BE2C (cell line): ENCODE measurements at regions not wholly inside any gene's neighbourhood (a gene's known extent, or its start where the extent isn't known, plus 50 kb on each side); places are given as distances from the start of the nearest gene placed in this dataset.

Source experiments
- DNase-seq: peaks from one replicate; pipeline ENCODE4 v3.0.0-alpha.2; 2020
- H3K27me3 ChIP-seq: fragments of 250-450 bp; sonication (Bioruptor Pico); 2 replicates; pipeline ENCODE4 v1.5.1; 2020; ENCODE audit warnings: mild to moderate bottlenecking
- H3K36me3 ChIP-seq: fragments of 250-450 bp; sonication (Bioruptor Pico); 2 replicates; pipeline ENCODE4 v1.5.1; 2020; ENCODE audit warnings: mild to moderate bottlenecking
- H3K4me1 ChIP-seq: fragments of 250-450 bp; sonication (Bioruptor Pico); 2 replicates; pipeline ENCODE4 v1.5.1; 2020
- H3K4me3 ChIP-seq: 2 replicates; pipeline ENCODE4 v1.5.1; 2011; ENCODE audit warnings: low read depth, low read length
- H3K9me3 ChIP-seq: fragments of 250-450 bp; sonication (Bioruptor Pico); 2 replicates; pipeline ENCODE4 v1.5.1; 2020
- CTCF ChIP-seq: IDR thresholded peaks from 2 replicates; pipeline ENCODE4 v1.5.1; 2012; ENCODE audit warnings: mild to moderate bottlenecking, low read depth, low read length

- Histone ChIP-seq H3K4me1 (peaks cover 5% of the 10 kb centered on the region), H3K9me3 (no peaks in the 10 kb centered on the region), H3K36me3 (no peaks in the 10 kb centered on the region), H3K27me3 (no peaks in the 10 kb centered on the region), H3K4me3 (no peak overlapping the region)
- DNase-seq, result no peak
- no peak for TF ChIP-seq CTCF
These were observed 2381.0 kb downstream of the LRRC4C start for GRCh38 chr11:39078465-39078864.

GRCh38 chr11:39037611-39038010 lies 2421.8 kb downstream of the LRRC4C start:
- H3K4me3 ChIP-seq, result no peak overlapping the region
- no peaks in the 10 kb centered on the region for H3K36me3 ChIP-seq
- H3K27me3 ChIP-seq, result no peaks in the 10 kb centered on the region
- TF ChIP-seq CTCF, result no peak
- DNase-seq, result no peak
- H3K9me3 ChIP-seq, result no peaks in the 10 kb centered on the region
- H3K4me1 ChIP-seq, result no peaks in the 10 kb centered on the region

GRCh38 chr11:39036021-39036420 lies 2423.4 kb downstream of the LRRC4C start:
- no peaks in the 10 kb centered on the region for H3K36me3 ChIP-seq
- DNase-seq, result no peak
- no peaks in the 10 kb centered on the region for H3K27me3 ChIP-seq
- H3K4me3 ChIP-seq, result no peak overlapping the region
- TF ChIP-seq CTCF, result no peak
- H3K9me3 ChIP-seq, result no peaks in the 10 kb centered on the region
- H3K4me1 ChIP-seq, result no peaks in the 10 kb centered on the region

DNA sequence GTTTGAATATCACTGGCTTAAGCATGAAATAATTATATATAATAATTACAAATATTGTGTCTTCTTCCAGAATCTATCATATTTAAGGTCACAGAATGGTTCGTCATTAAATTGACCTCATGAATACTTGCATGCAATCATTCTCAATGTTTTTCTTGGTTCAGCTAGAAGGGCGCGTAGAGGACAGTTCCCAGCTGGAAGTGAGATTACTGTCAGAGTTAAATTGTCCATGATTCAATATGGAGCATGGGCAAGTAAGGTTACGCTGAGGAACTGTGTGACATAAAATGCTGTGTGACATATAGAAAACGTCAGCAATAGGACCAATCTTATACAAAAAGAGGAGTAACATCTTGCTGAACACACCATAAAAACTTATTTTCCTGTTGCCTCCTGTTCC lies 2423.5 kb upstream of the RAG2 start:
- Histone ChIP-seq H3K9me3 (no peaks in the 10 kb centered on the region), H3K27me3 (no peaks in the 10 kb centered on the region), H3K36me3 (no peaks in the 10 kb centered on the region), H3K4me1 (no peaks in the 10 kb centered on the region), H3K4me3 (no peak overlapping the region)
- TF ChIP-seq CTCF, result no peak
- DNase-seq, result no peak

DNA sequence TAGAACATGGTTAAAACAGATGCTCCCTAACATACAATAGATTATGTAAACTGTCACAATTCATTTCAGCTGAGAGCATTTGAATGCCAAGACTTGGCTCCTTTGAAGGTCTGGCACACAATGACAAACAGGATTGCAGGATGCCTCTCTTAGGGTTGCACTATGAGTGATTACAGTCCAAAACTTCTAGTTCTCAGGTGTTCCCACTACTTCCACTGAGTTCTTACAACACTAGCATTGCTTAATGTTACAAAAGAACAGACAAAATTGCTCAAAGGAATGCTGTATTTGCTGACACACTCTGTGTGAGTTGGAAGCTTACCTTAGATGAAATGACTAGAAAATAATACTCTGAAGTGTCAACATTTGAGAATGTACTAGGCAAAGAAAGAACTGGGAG lies 2413.8 kb upstream of the RAG2 start:
- no peaks in the 10 kb centered on the region for H3K27me3 ChIP-seq
- H3K4me1 ChIP-seq, result no peaks in the 10 kb centered on the region
- no peak for TF ChIP-seq CTCF
- H3K36me3 ChIP-seq, result no peaks in the 10 kb centered on the region
- DNase-seq, result no peak
- no peaks in the 10 kb centered on the region for H3K9me3 ChIP-seq
- H3K4me3 ChIP-seq, result no peak overlapping the region

DNA sequence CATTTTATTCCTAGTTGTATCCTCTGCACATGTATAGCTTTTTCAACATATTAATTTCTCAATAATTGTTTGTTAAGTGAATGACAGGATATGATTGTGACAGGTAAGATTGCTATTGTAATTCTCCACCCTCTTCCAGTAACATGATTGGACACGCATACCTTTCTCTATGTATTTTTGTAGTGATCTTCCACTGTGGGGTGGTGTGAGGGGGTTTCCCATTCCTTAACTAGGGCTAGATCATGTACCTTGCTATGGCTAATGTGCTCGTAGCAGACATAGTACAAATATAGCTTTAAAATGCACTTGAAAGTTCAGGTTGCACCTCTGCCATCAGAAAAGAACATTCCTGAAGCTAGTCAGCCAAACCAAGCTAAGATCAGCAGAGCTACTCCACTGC lies 2392.8 kb upstream of the RAG2 start:
- H3K36me3 ChIP-seq, result no peaks in the 10 kb centered on the region
- H3K27me3 ChIP-seq, result no peaks in the 10 kb centered on the region
- DNase-seq, result no peak
- no peak for TF ChIP-seq CTCF
- H3K4me3 ChIP-seq, result no peak overlapping the region
- no peaks in the 10 kb centered on the region for H3K4me1 ChIP-seq
- no peaks in the 10 kb centered on the region for H3K9me3 ChIP-seq
